Fibroblast of peridontal ligament (primary cell): ENCODE measurements at regions not wholly inside any gene's neighbourhood (a gene's known extent, or its start where the extent isn't known, plus 50 kb on each side); places are given as distances from the start of the nearest gene placed in this dataset.
"Not testable (repeated sequence)": the region's sequence is repeated elsewhere in the genome, so short reads cannot be mapped to it uniquely, and the experiment has no call there.

ENCODE experiments used
- DNase-seq: peaks from one replicate; pipeline ENCODE4 v3.0.0-alpha.2; 2010; ENCODE audit errors: extremely low read depth

GRCh38 chr1:221573756-221574155 is 168.1 kb downstream of the DUSP10 start:
- no peak for DNase-seq

- no peak for DNase-seq
These were observed 167.4 kb downstream of the DUSP10 start for GRCh38 chr1:221574529-221574928.

GRCh38 chr1:221575605-221576004 is 166.3 kb downstream of the DUSP10 start:
- DNase-seq = no peak

- peak; percentile 66 for DNase-seq
These were observed 165.6 kb downstream of the DUSP10 start for GRCh38 chr1:221576268-221576667.

GRCh38 chr1:221583465-221583864 is 158.4 kb downstream of the DUSP10 start:
- DNase-seq = peak; percentile 19

GRCh38 chr1:221587013-221587412 is 154.9 kb downstream of the DUSP10 start:
- DNase-seq = not testable (repeated sequence)

- not testable (repeated sequence) for DNase-seq
These were observed 150.6 kb downstream of the DUSP10 start for GRCh38 chr1:221591250-221591649.

GRCh38 chr1:221594576-221594975 is 147.3 kb downstream of the DUSP10 start:
- DNase-seq = peak; percentile 50

GRCh38 chr1:221598122-221598521 is 143.8 kb downstream of the DUSP10 start:
- DNase-seq = no peak

GRCh38 chr1:221601166-221601565 is 140.7 kb downstream of the DUSP10 start:
- DNase-seq = no peak

GRCh38 chr1:221602830-221603229 is 139.1 kb downstream of the DUSP10 start:
- DNase-seq = peak; percentile 48

- not testable (repeated sequence) for DNase-seq
These were observed 137.5 kb downstream of the DUSP10 start for GRCh38 chr1:221604390-221604789.

GRCh38 chr1:221604948-221605347 is 136.9 kb downstream of the DUSP10 start:
- no peak for DNase-seq

- DNase-seq = no peak
These were observed 136.3 kb downstream of the DUSP10 start for GRCh38 chr1:221605569-221605968.

GRCh38 chr1:221606256-221606655 is 135.6 kb downstream of the DUSP10 start:
- peak; percentile 20 for DNase-seq

- no peak for DNase-seq
These were observed 133.0 kb downstream of the DUSP10 start for GRCh38 chr1:221608835-221609320.

- no peak for DNase-seq
These were observed 130.2 kb downstream of the DUSP10 start for GRCh38 chr1:221611656-221612046.

- peak; percentile 92 for DNase-seq
These were observed 129.7 kb downstream of the DUSP10 start for GRCh38 chr1:221612047-221612777.

GRCh38 chr1:221620437-221621384 is 121.2 kb downstream of the DUSP10 start:
- DNase-seq = peak; percentile 41

GRCh38 chr1:221621683-221622082 is 120.2 kb downstream of the DUSP10 start:
- no peak for DNase-seq

GRCh38 chr1:221622389-221622788 is 119.5 kb downstream of the DUSP10 start:
- no peak for DNase-seq

- DNase-seq = no peak
These were observed 116.9 kb downstream of the DUSP10 start for GRCh38 chr1:221625026-221625425.

GRCh38 chr1:221626041-221626440 is 115.8 kb downstream of the DUSP10 start:
- peak; percentile 68 for DNase-seq
